Stimulated activated CD8-positive, alpha-beta memory T cell treated with anti-CD3 and anti-CD28 coated beads, Interleukin-4, amount 100 ng/mL, for 24 hours (primary cell): ENCODE measurements at regions not wholly inside any gene's neighbourhood (a gene's known extent, or its start where the extent isn't known, plus 50 kb on each side); places are given as distances from the start of the nearest gene placed in this dataset.

Source experiments
- DNase-seq: peaks from one replicate; pipeline ENCODE4 v3.0.0-alpha.2; 2020; ENCODE audit warnings: low read depth

DNA sequence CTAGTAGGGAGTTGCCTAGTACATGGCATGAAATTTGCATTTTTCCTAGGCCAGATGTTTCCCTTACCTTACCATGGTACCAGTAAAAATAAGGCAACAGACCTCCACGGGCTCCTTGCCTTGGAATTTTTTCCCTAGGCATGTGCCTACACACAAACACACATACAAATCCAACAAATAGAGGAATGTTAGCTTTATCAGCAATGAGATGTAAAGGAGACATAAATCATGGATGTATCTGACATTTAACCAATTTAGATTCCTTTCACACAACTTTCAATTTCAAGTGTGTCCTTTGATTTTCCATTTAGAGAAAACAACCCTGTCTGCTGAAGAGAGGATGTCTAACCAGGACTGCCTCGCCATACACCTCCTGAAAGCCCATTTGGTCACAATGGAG is 209.7 kb upstream of the SP4 start:
- no peak for DNase-seq

DNA sequence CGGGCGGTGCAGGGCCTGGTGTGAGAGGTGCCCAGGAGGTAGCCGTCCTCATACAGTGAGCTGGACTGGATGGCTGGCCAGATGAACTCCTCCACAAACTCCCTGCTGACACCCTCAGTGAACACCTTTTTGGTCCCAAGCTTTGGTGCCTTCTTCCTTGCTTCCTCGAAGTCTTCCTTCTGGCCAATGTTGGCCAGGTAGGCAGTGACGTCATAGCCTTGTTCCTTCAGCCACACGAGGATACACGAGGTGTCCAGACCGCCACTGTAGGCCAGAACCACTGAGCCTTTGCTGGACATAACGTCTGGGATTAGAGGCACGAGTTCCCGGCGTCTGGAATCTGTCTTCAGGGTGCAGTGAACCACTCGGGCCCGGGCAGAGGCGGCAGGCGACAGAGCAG is 206.8 kb upstream of the SP4 start:
- DNase-seq = no peak

DNA sequence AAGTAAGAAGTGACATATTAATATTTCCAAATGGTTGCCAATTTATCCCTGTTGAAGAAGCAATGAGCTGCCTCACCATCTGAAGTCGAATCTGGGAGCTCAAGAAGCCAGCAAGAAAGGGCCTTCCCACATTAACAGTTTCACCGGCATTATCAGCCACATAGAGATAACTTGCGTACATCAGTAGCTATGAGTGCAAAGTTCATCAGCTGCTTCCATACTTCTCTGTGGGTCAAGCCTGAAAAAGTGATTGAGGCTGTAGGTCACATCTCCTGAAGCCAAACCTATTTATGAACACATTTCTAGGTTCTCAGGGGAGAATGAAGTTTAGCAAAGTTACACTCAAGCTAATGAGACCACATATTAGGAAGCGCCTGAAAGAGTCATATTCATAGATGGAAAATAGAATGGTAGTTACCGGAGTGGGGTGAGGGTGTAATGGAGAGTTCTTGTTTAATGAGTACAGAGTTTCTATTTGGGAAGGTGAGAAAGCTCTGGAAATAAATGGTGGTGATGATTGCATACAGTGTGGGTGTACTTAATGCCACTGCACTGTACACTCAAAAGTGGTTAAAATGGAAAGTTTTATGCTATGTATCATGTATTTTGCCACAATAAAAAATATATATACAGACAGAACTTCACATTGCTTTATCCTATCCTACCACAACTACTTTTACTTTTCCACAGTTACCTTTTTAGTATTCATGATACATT is 189.3 kb upstream of the SP4 start:
- DNase-seq = no peak

DNA sequence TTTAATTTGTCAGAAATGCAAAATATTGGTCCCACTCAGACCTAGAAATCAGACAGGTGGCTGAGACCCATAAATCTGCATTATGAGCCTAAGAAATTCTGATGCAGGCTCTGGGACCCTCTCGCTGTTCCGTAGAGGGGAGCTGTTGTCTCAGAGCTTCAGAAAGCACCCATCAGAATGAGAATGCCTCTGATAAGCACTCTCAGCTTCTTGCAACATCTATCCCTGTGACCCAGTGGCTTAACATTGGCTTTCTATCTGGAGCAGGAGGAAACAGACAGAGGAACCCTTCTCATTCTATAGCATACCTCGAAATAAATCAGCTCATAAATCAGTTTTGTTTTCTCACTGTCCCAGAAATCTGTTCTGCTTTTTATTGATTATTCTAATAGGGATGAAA is 184.6 kb upstream of the SP4 start:
- no peak for DNase-seq

DNA sequence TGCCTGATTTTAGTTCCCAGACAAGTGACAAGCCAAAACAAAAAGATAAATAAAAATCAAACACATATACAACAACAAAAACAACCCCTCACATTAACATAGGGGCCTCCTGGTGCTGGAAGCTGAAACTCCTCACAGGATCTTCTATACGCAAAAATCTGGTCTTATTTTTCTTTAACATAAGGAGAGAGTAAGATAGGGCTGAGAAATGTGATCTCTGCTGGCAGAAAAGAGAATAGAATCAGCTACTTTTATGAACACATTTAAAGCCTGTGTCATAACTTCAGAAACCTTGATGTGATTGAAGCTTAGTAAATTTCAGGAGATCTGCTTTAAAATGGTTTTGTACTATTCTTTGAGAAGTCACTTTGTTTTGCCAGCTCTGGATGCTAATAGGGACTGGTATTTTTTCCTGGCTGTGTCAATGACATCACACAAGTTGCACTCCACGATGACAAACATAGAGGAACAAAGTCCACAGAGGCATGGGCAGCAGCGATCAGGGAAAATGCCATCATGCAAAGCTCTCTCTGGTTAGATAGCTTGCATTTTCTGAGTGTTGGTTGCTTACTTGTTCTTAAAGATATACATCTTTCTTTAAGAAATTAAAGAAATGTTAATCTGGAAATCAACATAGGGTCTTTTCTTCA is 176.6 kb upstream of the SP4 start:
- DNase-seq = no peak

DNA sequence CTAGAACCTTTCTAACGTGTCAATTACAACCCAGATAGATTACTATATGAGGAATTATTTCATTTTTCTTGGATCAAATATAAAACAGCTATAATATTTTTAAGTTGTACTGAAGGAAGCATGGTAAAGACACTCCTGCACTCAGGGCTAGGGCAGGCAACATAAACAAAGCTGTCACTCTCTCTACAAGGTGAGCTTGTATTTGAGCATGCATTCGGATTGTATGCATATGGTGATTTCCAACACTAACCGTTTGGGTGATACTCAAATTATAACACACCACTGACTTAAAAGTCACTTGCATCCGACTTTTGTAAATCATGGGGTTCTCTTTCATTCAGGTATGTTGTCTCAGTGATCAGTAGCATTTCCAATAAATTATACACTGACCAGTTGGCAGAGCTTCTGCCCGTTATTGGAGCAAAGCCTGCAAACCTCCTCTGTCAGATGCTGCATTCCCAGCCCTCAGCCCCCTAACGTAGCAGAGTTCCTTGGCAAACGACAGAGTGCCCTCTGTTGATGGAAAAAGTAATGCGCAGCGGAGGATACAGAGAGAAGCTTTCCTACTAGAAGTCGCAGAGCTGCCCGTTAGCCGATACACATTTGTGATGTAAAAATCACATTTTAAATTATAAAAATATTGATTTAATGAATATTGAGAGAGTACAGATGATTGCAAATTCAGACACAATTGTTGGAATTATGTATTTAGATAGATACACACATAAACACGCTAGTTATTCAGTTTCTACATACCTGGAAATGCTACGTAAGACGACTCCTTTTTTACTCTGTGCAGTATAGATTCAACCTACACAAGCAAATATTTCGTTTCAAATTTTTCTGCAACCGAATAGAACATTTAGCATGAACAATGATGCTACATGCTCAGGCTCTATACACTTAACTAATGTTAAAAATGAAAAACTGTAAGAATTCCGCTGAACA is 173.9 kb upstream of the SP4 start:
- DNase-seq = peak; percentile 15

DNA sequence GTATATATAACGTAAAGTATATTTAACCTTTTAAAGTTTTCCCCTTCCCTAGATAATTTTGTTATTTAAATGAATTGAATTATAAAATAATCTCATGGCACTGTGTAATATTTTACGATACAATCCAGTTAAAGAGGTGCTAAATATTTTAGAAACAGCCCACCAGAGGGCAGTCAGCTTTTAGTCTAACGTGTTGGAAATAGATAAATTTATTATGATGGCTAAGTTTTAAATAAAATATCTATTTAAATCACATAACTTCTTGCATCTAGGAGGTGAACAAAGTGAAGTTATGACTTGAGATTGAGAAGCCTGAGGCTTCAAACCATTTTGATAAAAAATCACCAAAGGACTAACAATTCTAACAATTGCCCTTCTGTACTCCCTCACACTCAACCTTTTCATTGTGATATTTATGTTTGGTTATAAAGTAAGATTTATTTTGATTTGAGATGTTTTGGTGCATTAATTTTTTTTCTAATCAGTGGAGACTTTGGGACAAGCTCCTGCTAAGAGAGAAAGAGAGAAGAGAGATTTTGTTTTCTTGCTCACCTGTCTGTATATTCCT is 171.5 kb upstream of the SP4 start:
- no peak for DNase-seq

DNA sequence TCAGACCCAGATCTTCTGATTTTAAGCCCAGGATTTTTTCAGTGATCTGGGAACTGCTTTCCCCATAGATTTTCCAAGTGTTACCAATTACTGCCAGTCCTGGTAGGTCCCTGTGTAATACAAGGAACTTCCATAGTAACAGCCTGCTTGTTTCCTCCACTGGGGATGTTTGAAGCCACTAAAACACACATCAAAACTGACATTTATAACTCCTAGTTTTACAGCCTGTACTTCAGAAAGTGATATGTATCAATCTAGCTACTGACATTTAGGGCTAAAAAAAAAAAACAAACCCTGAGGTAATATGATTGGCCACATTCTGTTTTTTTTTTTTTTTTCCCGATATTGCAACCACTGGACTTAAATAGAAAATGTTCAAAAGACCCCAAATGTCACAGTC is 166.9 kb upstream of the SP4 start:
- DNase-seq = no peak

DNA sequence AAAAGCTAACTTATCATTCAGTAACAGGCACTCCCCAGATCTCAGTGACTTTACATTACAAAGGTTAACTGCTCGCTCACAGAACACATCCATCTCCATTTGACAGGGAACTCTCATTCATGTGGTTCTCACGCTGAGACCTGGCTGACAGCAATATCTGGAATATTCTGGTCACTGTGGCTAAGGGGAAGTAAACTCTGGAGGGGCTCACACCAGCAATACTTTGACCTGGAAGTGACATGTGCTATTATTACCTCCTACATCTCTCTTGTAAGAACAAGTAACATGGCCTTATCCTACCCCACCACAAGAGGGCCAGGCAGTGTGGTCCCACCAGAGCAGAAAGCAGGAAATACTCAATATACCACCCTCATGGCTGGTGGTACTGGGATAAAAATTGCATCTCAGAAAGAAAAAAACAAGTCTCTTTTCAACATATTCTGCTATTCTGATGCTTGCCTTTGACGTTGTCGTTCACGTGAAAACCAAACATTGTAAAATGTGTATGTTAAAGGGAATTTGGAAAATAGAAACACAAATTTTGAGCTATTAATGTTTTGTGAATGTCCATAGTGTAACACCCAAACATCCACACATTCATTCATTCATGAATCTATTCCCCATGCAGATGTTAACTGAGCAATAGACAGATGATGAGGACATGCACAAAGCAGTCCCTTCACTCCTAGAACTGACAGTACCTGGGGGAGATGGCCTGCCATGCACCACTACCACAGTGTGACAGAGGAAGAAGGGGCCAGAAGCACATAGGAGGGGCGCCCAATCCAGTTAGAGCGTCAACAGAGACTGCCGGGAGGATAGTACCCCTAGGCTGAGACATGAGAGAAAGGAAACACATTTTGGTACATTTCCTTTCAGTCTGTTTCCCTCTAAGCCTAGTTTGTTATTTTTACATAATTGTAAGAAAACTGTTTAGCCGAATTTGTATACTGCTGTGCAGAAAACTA is 166.0 kb upstream of the SP4 start:
- DNase-seq = peak; percentile 36

DNA sequence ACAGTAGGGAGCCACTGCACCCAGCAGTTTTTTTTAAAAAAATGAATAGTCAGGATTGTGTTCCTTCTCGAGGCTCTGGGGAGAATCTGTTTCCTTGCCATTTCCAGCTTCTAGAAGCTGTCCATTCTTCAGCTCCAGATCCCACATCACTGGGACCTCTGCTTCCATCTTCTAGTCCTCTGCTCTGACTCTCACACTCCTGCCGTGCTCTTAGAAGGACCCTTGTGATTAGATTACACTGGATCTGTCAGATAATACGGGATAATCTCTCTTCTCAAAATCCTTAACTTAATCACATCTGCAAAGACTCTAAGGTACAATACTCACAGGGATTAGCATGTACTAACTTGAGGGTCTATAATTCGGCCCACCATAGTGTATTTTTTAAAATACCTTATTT is 158.9 kb upstream of the SP4 start:
- no peak for DNase-seq

DNA sequence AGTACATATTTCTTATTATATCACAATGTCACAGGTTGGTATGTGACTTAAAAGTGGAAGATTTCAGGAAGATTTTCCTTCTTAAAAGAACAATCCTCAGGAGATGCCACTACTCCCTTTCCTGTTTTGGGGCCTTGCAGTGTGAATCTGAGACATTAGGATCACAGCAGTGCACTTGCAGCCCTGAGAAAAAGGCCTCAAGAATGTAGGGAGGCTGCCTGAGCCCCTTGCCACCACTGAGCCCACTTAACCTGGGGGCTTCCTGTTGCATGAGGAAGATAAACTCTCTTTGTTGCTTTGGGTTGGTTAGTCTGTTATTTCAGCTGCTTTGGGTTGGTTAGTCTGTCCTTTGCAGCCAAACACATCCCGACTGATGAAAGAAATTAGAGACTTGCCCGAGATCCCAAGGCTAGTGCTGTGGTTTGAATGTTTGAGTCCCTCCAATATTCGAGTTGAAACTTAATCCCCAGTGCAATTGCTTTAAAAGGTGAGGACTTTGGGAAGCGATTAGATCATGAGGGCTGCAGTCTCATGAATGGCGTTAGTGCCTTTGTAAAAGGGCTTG is 151.3 kb upstream of the SP4 start:
- DNase-seq = no peak

DNA sequence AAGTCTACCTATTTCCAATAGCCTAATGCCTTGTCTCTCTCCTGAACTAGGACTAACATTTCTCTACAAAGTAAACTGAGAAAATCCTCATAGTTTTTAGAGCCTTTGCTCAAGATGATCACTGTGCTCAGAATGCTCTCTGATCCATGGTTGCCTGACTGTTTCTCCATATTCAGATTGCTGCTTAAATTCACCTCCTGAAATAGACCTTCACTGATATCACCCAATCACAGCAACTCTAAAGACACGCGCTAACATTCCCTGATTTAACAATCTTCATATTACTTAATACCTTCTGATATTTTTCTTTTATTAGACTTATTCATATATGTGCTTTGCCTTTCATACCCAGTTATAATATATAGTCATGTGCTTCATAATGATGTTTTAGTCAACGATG is 148.9 kb upstream of the SP4 start:
- no peak for DNase-seq

DNA sequence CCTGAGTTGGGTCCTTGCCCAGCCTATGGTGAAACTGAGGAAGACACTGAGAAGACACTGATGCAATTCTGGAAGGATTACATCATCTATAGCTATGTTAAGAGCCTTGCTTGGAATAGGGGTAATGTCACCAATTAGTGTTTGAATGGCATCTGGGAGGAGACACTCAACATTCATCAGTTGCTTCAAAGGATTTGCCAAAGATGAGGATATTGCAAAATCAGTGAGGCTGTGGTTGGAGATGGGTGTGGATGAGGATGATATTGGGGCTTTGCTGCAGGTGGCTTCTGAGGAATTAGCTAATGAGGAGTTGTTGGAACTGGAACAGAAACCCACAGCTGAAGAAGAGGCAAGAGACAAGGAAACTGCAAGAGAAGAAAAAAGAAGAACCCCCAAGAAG is 146.7 kb upstream of the SP4 start:
- no peak for DNase-seq

DNA sequence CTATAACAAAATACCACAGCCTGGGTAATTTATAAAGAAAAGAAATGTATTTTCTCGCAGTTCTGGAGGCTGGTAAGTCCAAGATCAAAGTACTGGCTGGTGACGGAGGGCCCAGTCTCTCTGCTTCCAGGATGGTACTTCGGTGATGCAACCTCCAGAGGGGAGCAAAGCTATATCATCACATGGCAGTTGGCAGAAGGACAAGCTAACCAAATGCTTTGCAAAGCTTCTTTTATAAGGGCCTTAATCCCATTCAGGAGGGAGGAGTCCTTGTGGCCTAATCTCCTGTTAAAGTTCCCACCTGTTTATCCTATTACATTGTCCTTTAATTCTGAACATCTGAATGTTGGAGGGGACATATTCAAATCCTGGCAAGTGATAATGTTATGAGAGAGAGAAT is 134.1 kb upstream of the SP4 start:
- DNase-seq = no peak

DNA sequence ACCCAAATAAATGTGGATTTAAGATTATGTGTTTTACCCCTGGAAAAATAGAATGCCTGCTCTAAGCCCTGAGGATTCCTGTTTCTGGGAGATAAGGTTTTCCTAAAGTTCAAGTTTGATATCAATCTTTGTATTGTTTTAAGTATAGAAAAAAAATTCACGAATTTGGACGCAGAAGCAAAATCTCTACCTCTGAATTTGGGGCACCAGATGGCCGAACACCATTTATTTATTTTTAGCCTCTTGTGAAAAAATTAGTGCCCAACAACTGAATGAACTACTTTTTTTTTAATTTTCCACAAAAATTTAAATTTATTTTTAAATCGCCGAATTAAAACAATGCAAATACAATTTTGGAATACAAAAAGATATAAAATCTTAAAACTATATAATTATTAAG is 128.1 kb upstream of the SP4 start:
- no peak for DNase-seq

DNA sequence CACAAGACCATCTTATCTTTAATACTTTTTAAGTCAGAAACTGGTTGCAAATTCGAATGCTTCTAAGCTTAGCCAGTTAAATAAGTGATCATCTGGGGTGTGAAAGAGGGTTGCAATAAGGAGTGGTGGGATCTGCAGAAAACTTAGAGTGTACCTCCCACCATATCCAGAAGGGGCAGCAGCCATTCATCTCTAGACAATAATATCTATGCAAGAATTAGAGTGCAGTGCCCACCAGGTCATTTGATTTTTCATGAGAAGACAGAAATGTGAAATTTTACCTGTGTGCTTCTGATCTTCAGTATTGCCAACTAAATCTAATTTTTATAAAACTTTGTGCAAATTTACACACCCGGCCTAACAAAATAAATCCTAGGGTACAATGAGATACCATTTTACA is 127.2 kb upstream of the SP4 start:
- no peak for DNase-seq

DNA sequence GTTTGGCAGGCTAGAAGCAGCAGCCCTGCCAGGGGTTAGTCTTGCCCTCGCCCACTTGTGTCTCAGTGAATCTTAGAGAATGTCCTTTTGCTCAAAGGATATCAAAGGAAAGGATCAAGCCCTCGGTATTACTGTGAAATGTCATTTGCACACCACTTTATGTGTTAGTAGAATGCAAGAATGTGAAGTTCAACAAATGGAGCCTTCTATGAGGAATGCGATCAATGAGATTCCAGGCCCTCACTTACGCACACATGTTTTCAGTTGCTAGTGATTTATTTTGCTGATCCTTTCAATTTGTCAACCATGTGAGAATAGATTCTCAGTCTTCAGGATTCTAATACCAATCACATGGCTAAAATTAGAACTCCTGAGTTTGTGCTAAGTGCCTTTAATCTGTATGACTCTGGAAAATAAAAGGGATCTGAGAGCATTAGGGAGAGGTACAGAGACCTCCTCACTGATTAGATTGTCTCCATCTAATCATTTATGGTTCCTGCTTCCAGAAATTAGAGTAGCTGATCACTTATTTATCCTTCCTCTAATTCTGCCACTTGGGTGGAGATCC is 123.0 kb upstream of the SP4 start:
- no peak for DNase-seq

DNA sequence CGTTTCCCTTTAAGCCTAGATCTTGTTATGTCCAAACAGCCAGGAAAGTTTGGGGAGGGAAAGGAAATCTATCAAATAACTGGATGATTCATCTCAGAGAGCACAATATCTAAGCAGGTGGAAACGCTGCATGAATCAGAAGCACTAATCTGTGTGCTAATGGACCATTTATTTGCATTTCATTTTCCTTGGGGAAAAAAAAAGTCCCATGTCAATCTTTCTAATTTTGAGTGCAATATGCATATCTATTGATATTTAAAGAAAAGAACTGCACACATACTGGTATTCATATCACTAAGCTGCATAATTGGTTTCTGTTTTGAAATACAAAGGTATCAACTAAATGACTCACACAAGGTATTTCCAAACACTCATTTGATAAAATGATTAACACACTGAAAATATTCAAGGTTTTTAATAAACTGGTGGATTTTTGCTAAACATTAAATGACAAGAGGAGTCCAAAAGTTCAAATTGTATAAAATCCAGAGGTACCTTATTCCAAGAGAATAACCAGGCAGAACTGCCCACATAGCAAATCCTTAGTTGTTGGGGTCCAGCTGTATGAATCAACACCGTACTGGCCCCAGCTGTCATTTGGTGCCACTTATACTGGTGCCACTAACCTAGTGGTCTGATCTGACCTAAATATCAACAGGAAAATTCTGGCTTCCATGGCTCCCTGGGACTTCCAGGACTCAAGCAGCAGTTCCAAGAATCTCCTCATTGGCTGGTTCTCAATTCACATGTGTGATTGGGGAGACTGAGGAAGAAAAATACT is 122.2 kb upstream of the SP4 start:
- DNase-seq = no peak

DNA sequence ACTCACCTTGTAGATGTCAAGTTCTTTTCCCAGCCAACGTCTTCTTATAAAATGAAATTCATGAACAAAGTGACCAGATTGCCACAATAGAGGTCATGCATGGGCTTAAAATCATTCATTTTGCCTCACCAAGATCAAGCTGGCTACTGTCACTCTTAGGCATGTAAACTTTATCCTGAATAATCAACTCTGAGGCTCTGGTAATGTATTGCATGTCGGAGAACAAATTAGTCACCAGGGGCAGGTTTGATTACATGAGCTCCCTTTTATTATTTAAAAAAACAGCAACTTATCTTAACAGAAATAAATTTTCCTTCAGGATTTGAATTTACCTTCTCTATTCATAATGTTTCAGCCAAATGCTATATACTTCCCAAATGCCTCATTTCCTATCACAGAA is 112.9 kb upstream of the SP4 start:
- no peak for DNase-seq
